HepG2 (cell line): ENCODE measurements at regions not wholly inside any gene's neighbourhood (a gene's known extent, or its start where the extent isn't known, plus 50 kb on each side); places are given as distances from the start of the nearest gene placed in this dataset.

Experiments
- ATAC-seq: fragments of 200-7000 bp; cut with Tn5 transposase; 3 replicates; pipeline ENCODE4 v1.9.1; 2020; ENCODE audit warnings: mild to moderate bottlenecking, moderate library complexity
- BruUV-seq: library from RNA; stranded (reverse); fragments of 400-500 nt; replicated peaks from 2 replicates; lab custom pipeline; 2021; lab: Mats Ljungman, UMichigan
- CTCF ChIA-PET: fragments of 300-600 bp; formaldehyde crosslinking; extraction: SDS; loops from one replicate; lab custom pipeline; 2021; ENCODE audit warnings: low total read pairs, inconsistent platforms, low intra/inter-chr PET ratio; lab: Yijun Ruan, JAX
- POLR2A ChIA-PET: fragments of 350-600 bp; sonication (Branson Sonifier 250); formaldehyde crosslinking; loops from one replicate; lab custom pipeline; 2020; ENCODE audit warnings: antibody characterized with exemption, inconsistent platforms; lab: Yijun Ruan, JAX
- DNase-seq: peaks from one replicate; pipeline ENCODE4 v3.0.0-alpha.2; 2015; ENCODE audit warnings: low spot score
- FAIRE-seq: peaks from 3 replicates; lab custom pipeline; 2011; peaks lifted over from hg19 to GRCh38; lab: Jason Lieb, UNC
- H2AFZ ChIP-seq: one replicate; pipeline ENCODE4 v1.6.1; 2011; ENCODE audit warnings: low read length, inconsistent platforms
- H3K27ac ChIP-seq: fragments of 300-600 bp; 3 replicates; pipeline ENCODE4 v1.8.0; 2011; ENCODE audit warnings: mixed run types, mild to moderate bottlenecking, mixed read lengths, low read length, inconsistent platforms; ENCODE audit not compliant: insufficient read depth; ENCODE audit errors: extremely low read length
- H3K27me3 ChIP-seq, 2 experiments: fragments of 200-600 bp in 1 of 2; 2 replicates in 1 of 2; 3 replicates in 1 of 2; pipeline versions ENCODE4 v1.6.0 to v1.8.0; 2011; ENCODE audit warnings: low read length in 2 of 2, mild to moderate bottlenecking in 2 of 2, moderate library complexity in 2 of 2, inconsistent platforms in 1 of 2; ENCODE audit not compliant: insufficient read depth in 2 of 2, control insufficient read depth in 1 of 2
- H3K36me3 ChIP-seq, 2 experiments: fragments of 200-600 bp in 1 of 2; replicated peaks in 1 of 2; 2 replicates in 1 of 2; 3 replicates in 1 of 2; pipeline versions ENCODE4 v1.5.1 to v1.8.0; 2011; ENCODE audit warnings: low read length in 2 of 2, inconsistent platforms in 1 of 2; ENCODE audit not compliant: insufficient read depth in 2 of 2, control insufficient read depth in 1 of 2
- H3K4me1 ChIP-seq: 2 replicates; pipeline ENCODE4 v1.5.1; 2012; ENCODE audit warnings: low read length, inconsistent platforms; ENCODE audit not compliant: insufficient read depth
- H3K4me2 ChIP-seq: 2 replicates; pipeline ENCODE4 v1.6.0; 2011; ENCODE audit warnings: low read depth, low read length, inconsistent platforms
- H3K4me3 ChIP-seq, 3 experiments: fragments of 200-600 bp in 1 of 3; sonication (generic), shearing (Covaris generic) in 1 of 3; replicated peaks in 1 of 3; 2 replicates each; pipeline ENCODE4 v1.5.1; 2011 to 2016; ENCODE audit warnings: low read length in 3 of 3, inconsistent platforms in 2 of 3, low read depth in 2 of 3, mild to moderate bottlenecking in 2 of 3, control low read depth in 1 of 3, mixed read lengths in 1 of 3; ENCODE audit not compliant: insufficient read depth in 1 of 3
- H3K79me2 ChIP-seq: one replicate; pipeline ENCODE4 v1.6.1; 2011; ENCODE audit warnings: low read length, inconsistent platforms; ENCODE audit not compliant: insufficient read depth
- H3K9ac ChIP-seq: 2 replicates; pipeline ENCODE4 v1.6.0; 2011; ENCODE audit warnings: mild to moderate bottlenecking, low read depth, low read length, inconsistent platforms; ENCODE audit not compliant: insufficient read depth
- H3K9me3 ChIP-seq: 2 replicates; pipeline ENCODE4 v1.5.1; 2012; ENCODE audit warnings: mild to moderate bottlenecking, low read length
- H4K20me1 ChIP-seq: 2 replicates; pipeline ENCODE4 v1.6.0; 2011; ENCODE audit warnings: inconsistent platforms, mild to moderate bottlenecking, low read length, moderate library complexity; ENCODE audit not compliant: insufficient read depth
- ATF4 ChIP-seq, 2 experiments: fragments of 450-650 bp in 1 of 2; sonication (generic) in 1 of 2; formaldehyde crosslinking; IDR thresholded peaks; 2 replicates each; pipeline versions ENCODE4 v1.5.0 to v1.8.0; 2020 to 2022; ENCODE audit warnings: mild to moderate bottlenecking in 1 of 2, missing genetic modification reagents in 1 of 2
- EP300 ChIP-seq, 3 experiments: sonication (generic) in 1 of 3; formaldehyde crosslinking in 1 of 3; IDR thresholded peaks; 2 replicates each; pipeline versions ENCODE4 v1.5.1 to v1.6.1; 2011 to 2020; ENCODE audit warnings: low read depth in 2 of 3, low read length in 2 of 3, borderline replicate concordance in 1 of 3, improper control_type of control experiment in 1 of 3, mild to moderate bottlenecking in 1 of 3, missing genetic modification reagents in 1 of 3, moderate library complexity in 1 of 3
- FOXO1 ChIP-seq: sonication (generic); formaldehyde crosslinking; IDR thresholded peaks from 2 replicates; pipeline ENCODE4 v1.4.0; 2020; ENCODE audit warnings: missing genetic modification reagents
- GABPA ChIP-seq, 2 experiments: IDR thresholded peaks; 2 replicates each; pipeline ENCODE4 v1.6.1; 2011 to 2016; ENCODE audit warnings: low read depth in 2 of 2, low read length in 1 of 2, missing biosample characterization in 1 of 2, missing genetic modification characterization in 1 of 2
- HDAC6 ChIP-seq: fragments of 200-600 bp; sonication (generic); IDR thresholded peaks from 2 replicates; pipeline ENCODE4 v1.7.0; 2017; ENCODE audit warnings: mild to moderate bottlenecking, antibody characterized with exemption, low read length, low read depth
- KLF11 ChIP-seq: IDR thresholded peaks from 2 replicates; pipeline ENCODE4 v1.6.1; 2016; ENCODE audit warnings: missing compliant biosample characterization
- MATR3 ChIP-seq: sonication (generic); formaldehyde crosslinking; IDR thresholded peaks from 2 replicates; pipeline ENCODE4 v1.4.0; 2020; ENCODE audit warnings: missing genetic modification reagents
- NCOA2 ChIP-seq: sonication (generic); formaldehyde crosslinking; IDR thresholded peaks from 2 replicates; pipeline ENCODE4 v1.8.0; 2022; ENCODE audit warnings: inconsistent platforms
- RBM39 ChIP-seq: fragments of 200-400 bp; formaldehyde crosslinking; IDR thresholded peaks from one replicate; pipeline ENCODE4 v1.6.1; 2018; ENCODE audit warnings: antibody characterized with exemption, mild to moderate bottlenecking, low read depth, low read length; ENCODE audit not compliant: poor library complexity, severe bottlenecking
- RFXANK ChIP-seq: IDR thresholded peaks from 2 replicates; pipeline ENCODE4 v1.6.1; 2016
- SYNCRIP ChIP-seq: fragments of 200-400 bp; formaldehyde crosslinking; IDR thresholded peaks from 2 replicates; pipeline ENCODE4 v1.6.1; 2018; ENCODE audit warnings: mild to moderate bottlenecking, low read depth, low read length; ENCODE audit not compliant: insufficient read depth
- TGIF2 ChIP-seq: IDR thresholded peaks from 2 replicates; pipeline ENCODE4 v1.6.1; 2016; ENCODE audit warnings: control low read depth, missing compliant biosample characterization
- YY1 ChIP-seq: IDR thresholded peaks from 2 replicates; pipeline ENCODE4 v1.6.1; 2011; ENCODE audit warnings: low read length, low read depth, moderate library complexity, mild to moderate bottlenecking; ENCODE audit not compliant: insufficient read depth, insufficient replicate concordance
- ZKSCAN5 ChIP-seq: sonication (generic); formaldehyde crosslinking; IDR thresholded peaks from 2 replicates; pipeline ENCODE4 v1.5.1; 2020; ENCODE audit warnings: mild to moderate bottlenecking, missing genetic modification reagents
- ZNF530 ChIP-seq: sonication (generic); formaldehyde crosslinking; IDR thresholded peaks from 2 replicates; pipeline ENCODE4 v1.5.0; 2020; ENCODE audit warnings: low read depth, mild to moderate bottlenecking, missing genetic modification reagents
- ZNF720 ChIP-seq: sonication (generic); formaldehyde crosslinking; IDR thresholded peaks from 2 replicates; pipeline ENCODE4 v1.4.0; 2020; ENCODE audit warnings: missing genetic modification reagents
- WGBS: methylation state at CpG from one replicate; pipeline ENCODE4 v1.1.6; 2017; ENCODE audit warnings: low lambda C conversion rate; 5-methylcytosine and 5-hydroxymethylcytosine counted together
- in situ Hi-C: cut with HindIII; loops from 2 replicates; pipeline ENCODE4 v1.10.0; 2017; ENCODE audit warnings: low pct_unique_long_range_greater_than_20kb; ENCODE audit not compliant: extremely low pct_ligation_motif_present
- intact Hi-C: fragments of 100-400 bp; cut with micrococcal nuclease; formaldehyde crosslinking; loops from one replicate; pipeline ENCODE4 v1.10.0; 2022; ENCODE audit not compliant: unreplicated experiment
- TF ChIP-seq, protein P1 (sequence below): sonication (generic); formaldehyde crosslinking; IDR thresholded peaks from 2 replicates; pipeline ENCODE4 v1.8.1; 2023; ENCODE audit warnings: missing genetic modification reagents, mild to moderate bottlenecking, borderline replicate concordance
- TF ChIP-seq, protein P2 (sequence below): sonication (generic); formaldehyde crosslinking; IDR thresholded peaks from 2 replicates; pipeline ENCODE4 v1.9.0; 2021; ENCODE audit warnings: missing genetic modification reagents, borderline replicate concordance

DNA sequence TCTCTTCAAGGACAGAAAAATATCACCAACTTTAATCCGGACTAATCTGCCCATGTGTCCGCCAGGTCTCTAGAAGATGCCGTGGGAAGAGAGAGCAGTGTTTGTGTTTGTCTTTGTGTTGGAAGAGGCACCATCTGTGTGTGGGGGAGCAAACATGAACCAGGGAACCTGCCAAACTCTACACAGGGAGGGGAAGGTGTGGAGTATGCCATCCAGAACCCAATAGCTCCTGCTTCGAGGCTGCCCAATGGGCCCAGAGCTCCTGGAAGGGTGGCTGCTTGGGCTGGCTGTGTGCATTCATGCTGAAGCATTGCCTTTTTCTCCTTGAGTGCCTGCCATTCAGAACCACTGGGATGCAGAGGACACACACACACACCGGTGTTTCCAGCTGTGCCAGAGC, 536.2 kb downstream of the MID1IP1 start (continued):
- TF ChIP-seq, protein P1, sequence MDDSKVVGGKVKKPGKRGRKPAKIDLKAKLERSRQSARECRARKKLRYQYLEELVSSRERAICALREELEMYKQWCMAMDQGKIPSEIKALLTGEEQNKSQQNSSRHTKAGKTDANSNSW: no peak
- TF ChIP-seq ZNF720 (CRISPR knock-in tag) (no peak), KLF11 (CRISPR knock-in tag) (no peak), NCOA2 (CRISPR knock-in tag) (no peak), MATR3 (CRISPR knock-in tag) (no peak)
- TF ChIP-seq, all 625 proteins: peak for 0

DNA sequence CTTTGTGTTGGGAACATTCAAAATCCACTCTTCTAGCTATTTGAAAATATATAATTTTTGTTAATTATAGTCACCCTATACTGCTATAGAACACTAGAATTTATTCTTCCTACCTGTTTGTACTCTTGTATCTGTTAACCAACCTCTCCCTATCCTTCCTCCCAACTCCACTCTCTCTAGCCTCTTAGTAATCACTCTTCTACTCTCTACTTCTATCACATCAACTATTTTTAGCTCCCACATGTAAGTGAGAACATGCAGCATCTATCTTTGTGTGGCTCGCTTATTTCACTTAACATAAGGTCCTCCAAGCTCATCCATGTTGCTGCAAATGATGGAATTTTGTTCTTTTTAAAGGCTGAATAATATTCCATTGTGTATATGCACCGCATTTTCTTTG, 537.3 kb downstream of the MID1IP1 start:
- intact Hi-C loops (no loop called here), in situ Hi-C loops (no loop called here)
- no peak for DNase-seq
- Histone ChIP-seq H3K27ac (no peak overlapping the region), H4K20me1 (no peaks in the 10 kb centered on the region), H2AFZ (no peak overlapping the region), H3K4me1 (no peaks in the 10 kb centered on the region), H3K9ac (no peak overlapping the region), H3K36me3 (no peaks in the 10 kb centered on the region), H3K4me2 (no peak overlapping the region), H3K9me3 (no peaks in the 10 kb centered on the region), H3K4me3 (no peak overlapping the region), H3K79me2 (no peaks in the 10 kb centered on the region), H3K27me3 (no peaks in the 10 kb centered on the region)
- no peak for FAIRE-seq
- WGBS: 46% methylated on average over 2 of the region's 2 CpGs
- ATAC-seq: no peak
- CTCF ChIA-PET: no interaction called here
- no TSS peak for BruUV-seq
- POLR2A ChIA-PET: no interaction called here
- TF ChIP-seq ZKSCAN5 (CRISPR knock-in tag): no peak
- TF ChIP-seq RFXANK (CRISPR knock-in tag): no peak
- TF ChIP-seq YY1: no peak
- no peak for TF ChIP-seq ATF4 (CRISPR knock-in tag; IDR thresholded peaks at IDR 0.05)
- no peak for TF ChIP-seq SYNCRIP
- TF ChIP-seq RBM39: no peak
- TF ChIP-seq GABPA (IDR thresholded peaks at IDR 0.05; ENCODE audit: low read depth, low read length): no peak
- no peak for TF ChIP-seq GABPA (CRISPR knock-in tag; IDR thresholded peaks at IDR 0.05; ENCODE audit: low read depth)
- TF ChIP-seq TGIF2 (CRISPR knock-in tag): no peak
- TF ChIP-seq HDAC6: no peak
- no peak for TF ChIP-seq FOXO1 (CRISPR knock-in tag)
- TF ChIP-seq ZNF530 (CRISPR knock-in tag): no peak
- TF ChIP-seq, protein P2, sequence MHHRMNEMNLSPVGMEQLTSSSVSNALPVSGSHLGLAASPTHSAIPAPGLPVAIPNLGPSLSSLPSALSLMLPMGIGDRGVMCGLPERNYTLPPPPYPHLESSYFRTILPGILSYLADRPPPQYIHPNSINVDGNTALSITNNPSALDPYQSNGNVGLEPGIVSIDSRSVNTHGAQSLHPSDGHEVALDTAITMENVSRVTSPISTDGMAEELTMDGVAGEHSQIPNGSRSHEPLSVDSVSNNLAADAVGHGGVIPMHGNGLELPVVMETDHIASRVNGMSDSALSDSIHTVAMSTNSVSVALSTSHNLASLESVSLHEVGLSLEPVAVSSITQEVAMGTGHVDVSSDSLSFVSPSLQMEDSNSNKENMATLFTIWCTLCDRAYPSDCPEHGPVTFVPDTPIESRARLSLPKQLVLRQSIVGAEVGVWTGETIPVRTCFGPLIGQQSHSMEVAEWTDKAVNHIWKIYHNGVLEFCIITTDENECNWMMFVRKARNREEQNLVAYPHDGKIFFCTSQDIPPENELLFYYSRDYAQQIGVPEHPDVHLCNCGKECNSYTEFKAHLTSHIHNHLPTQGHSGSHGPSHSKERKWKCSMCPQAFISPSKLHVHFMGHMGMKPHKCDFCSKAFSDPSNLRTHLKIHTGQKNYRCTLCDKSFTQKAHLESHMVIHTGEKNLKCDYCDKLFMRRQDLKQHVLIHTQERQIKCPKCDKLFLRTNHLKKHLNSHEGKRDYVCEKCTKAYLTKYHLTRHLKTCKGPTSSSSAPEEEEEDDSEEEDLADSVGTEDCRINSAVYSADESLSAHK (CRISPR knock-in tag): no peak
- no peak for TF ChIP-seq EP300 (IDR thresholded peaks at IDR 0.05; ENCODE audit: low read depth in 2 of 2, low read length in 2 of 2)
- no peak for TF ChIP-seq EP300 (CRISPR knock-in tag; IDR thresholded peaks at IDR 0.05; ENCODE audit: borderline replicate concordance)
